Prostate gland (tissue), 2 donors: ENCODE measurements at regions not wholly inside any gene's neighbourhood (a gene's known extent, or its start where the extent isn't known, plus 50 kb on each side); places are given as distances from the start of the nearest gene placed in this dataset.

Source experiments
- CTCF ChIP-seq, 4 experiments: fragments of 200-600 bp in 2 of 4; fragments of 450-650 bp in 2 of 4; sonication (generic) in 2 of 4; IDR thresholded peaks; 1 replicate in 3 of 4; 2 replicates in 1 of 4; pipeline ENCODE4 v1.5.1; 2016 to 2019; ENCODE audit warnings: antibody characterized with exemption in 4 of 4, mild to moderate bottlenecking in 2 of 4, moderate library complexity in 2 of 4
- POLR2A ChIP-seq: fragments of 450-650 bp; IDR thresholded peaks from one replicate; pipeline ENCODE4 v1.6.1; 2016; ENCODE audit warnings: antibody characterized with exemption, mild to moderate bottlenecking

GRCh38 chr7:155183655-155184054, 113.5 kb downstream of the HTR5A start:
- TF ChIP-seq CTCF (IDR thresholded peaks at IDR 0.05) (no peak), POLR2A (no peak)
